ENCODE measurements at regions not wholly inside any gene's neighbourhood (a gene's known extent, or its start where the extent isn't known, plus 50 kb on each side); places are given as distances from the start of the nearest gene placed in this dataset.
"Not testable (repeated sequence)": the region's sequence is repeated elsewhere in the genome, so short reads cannot be mapped to it uniquely, and the experiment has no call there.

GRCh38 chr4:126761947-126762662 is 870.7 kb upstream of the INTU start:
- Mint-ChIP-seq H3K27ac (ENCODE audit: unreplicated experiment) (no peak overlapping the region), H3K4me3 (ENCODE audit: unreplicated experiment) (no peak overlapping the region), H3K4me1 (ENCODE audit: unreplicated experiment) (no peaks in the 10 kb centered on the region), H3K36me3 (ENCODE audit: low read depth, unreplicated experiment) (no peaks in the 10 kb centered on the region), H3K9me3 (ENCODE audit: unreplicated experiment) (no peaks in the 10 kb centered on the region), H3K27me3 (ENCODE audit: unreplicated experiment) (peaks cover 1% of the 10 kb centered on the region)
- no peak for DNase-seq (ENCODE audit: low spot score)
- TF ChIP-seq CTCF (IDR thresholded peaks at IDR 0.05; ENCODE audit: unreplicated experiment) = no peak

DNA sequence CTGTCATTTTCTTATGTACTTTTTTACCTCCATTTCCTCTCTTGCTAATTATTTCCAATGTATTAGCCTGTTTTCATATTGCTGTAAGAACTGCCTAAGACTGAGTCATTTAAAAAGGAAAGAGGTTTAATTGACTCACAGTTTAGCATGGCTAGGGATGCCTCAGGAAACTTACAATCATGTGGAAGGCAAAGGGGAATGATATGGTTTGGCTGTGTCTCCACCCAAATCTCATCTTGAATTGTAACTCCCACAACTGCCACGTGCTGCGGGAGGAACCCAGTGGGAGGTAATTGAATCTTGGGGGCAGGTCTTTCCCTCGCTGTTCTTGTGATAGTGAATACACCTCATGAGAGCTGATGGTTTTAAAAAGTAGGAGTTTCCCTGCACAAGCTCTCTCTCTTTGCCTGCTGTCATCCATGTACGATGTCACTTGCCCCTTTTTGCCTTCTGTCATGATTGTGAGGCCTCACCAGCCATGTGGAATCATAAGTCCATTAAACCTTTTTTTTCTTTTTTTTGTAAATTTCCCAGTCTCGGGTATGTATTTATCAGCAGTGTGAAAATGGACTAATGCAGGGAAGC is 870.0 kb upstream of the INTU start:
- H3K4me3 Mint-ChIP-seq (ENCODE audit: unreplicated experiment) = no peak overlapping the region
- TF ChIP-seq CTCF (IDR thresholded peaks at IDR 0.05; ENCODE audit: unreplicated experiment) = no peak
- H3K9me3 Mint-ChIP-seq (ENCODE audit: unreplicated experiment) = no peaks in the 10 kb centered on the region
- H3K36me3 Mint-ChIP-seq (ENCODE audit: low read depth, unreplicated experiment) = no peaks in the 10 kb centered on the region
- H3K27ac Mint-ChIP-seq (ENCODE audit: unreplicated experiment) = no peak overlapping the region
- no peaks in the 10 kb centered on the region for H3K4me1 Mint-ChIP-seq (ENCODE audit: unreplicated experiment)
- DNase-seq (ENCODE audit: low spot score) = no peak
- H3K27me3 Mint-ChIP-seq (ENCODE audit: unreplicated experiment) = peaks cover 1% of the 10 kb centered on the region

- Mint-ChIP-seq H3K27ac (ENCODE audit: unreplicated experiment) (no peak overlapping the region), H3K4me3 (ENCODE audit: unreplicated experiment) (no peak overlapping the region), H3K36me3 (ENCODE audit: low read depth, unreplicated experiment) (no peaks in the 10 kb centered on the region), H3K4me1 (ENCODE audit: unreplicated experiment) (no peaks in the 10 kb centered on the region), H3K9me3 (ENCODE audit: unreplicated experiment) (no peaks in the 10 kb centered on the region), H3K27me3 (ENCODE audit: unreplicated experiment) (peaks cover 1% of the 10 kb centered on the region)
- no peak for TF ChIP-seq CTCF (IDR thresholded peaks at IDR 0.05; ENCODE audit: unreplicated experiment)
- DNase-seq (ENCODE audit: low spot score) = no peak
Measured at GRCh38 chr4:126766241-126766640, 866.5 kb upstream of the INTU start.

- no peak for TF ChIP-seq CTCF (IDR thresholded peaks at IDR 0.05; ENCODE audit: unreplicated experiment)
- Mint-ChIP-seq H3K36me3 (ENCODE audit: low read depth, unreplicated experiment) (no peaks in the 10 kb centered on the region), H3K27ac (ENCODE audit: unreplicated experiment) (no peak overlapping the region), H3K4me1 (ENCODE audit: unreplicated experiment) (no peaks in the 10 kb centered on the region), H3K9me3 (ENCODE audit: unreplicated experiment) (no peaks in the 10 kb centered on the region), H3K4me3 (ENCODE audit: unreplicated experiment) (no peak overlapping the region), H3K27me3 (ENCODE audit: unreplicated experiment) (peaks cover 1% of the 10 kb centered on the region)
- no peak for DNase-seq (ENCODE audit: low spot score)
Measured at GRCh38 chr4:126768338-126768737, 864.4 kb upstream of the INTU start.

DNA sequence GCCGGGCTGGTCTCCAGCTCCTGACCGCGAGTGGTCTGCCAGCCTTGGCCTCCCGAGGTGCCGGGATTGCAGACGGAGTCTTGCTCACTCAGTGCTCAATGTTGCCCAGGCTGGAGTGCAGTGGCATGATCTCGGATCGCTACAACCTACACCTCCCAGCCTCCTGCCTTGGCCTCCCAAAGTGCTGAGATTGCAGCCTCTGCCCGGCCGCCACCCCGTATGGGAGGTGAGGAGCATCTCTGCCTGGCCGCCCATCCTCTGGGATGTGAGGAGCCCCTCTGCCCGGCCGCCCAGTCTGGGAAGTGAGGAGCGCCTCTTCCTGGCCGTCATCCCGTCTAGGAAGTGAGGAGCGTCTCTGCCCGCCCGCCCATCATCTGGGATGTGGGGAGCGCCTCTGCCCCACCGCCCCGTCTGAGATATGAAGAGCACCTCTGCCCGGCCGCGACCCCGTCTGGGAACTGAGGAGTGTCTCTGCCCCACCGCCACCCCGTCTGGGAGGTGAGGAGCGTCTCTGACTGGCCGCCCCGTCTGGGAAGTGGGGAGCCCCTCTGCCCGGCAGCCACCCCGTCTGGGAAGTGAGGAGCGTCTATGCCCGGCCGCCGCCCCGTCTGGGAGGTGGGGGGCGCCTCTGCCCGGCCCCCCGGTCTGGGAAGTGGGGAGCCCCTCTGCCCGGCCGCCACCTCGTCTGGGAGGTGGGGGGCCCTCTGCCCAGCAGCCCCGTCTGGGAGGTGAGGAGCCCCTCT is 861.8 kb upstream of the INTU start:
- not testable (repeated sequence) for H3K4me3 Mint-ChIP-seq (ENCODE audit: unreplicated experiment); H3K9me3 Mint-ChIP-seq (ENCODE audit: unreplicated experiment); H3K27me3 Mint-ChIP-seq (ENCODE audit: unreplicated experiment); H3K27ac Mint-ChIP-seq (ENCODE audit: unreplicated experiment); H3K36me3 Mint-ChIP-seq (ENCODE audit: low read depth, unreplicated experiment); DNase-seq (ENCODE audit: low spot score); H3K4me1 Mint-ChIP-seq (ENCODE audit: unreplicated experiment)

GRCh38 chr4:126771618-126772017 is 861.1 kb upstream of the INTU start:
- H3K9me3 Mint-ChIP-seq (ENCODE audit: unreplicated experiment); H3K27me3 Mint-ChIP-seq (ENCODE audit: unreplicated experiment); H3K4me1 Mint-ChIP-seq (ENCODE audit: unreplicated experiment); H3K36me3 Mint-ChIP-seq (ENCODE audit: low read depth, unreplicated experiment); DNase-seq (ENCODE audit: low spot score); H3K27ac Mint-ChIP-seq (ENCODE audit: unreplicated experiment); H3K4me3 Mint-ChIP-seq (ENCODE audit: unreplicated experiment): not testable (repeated sequence)
